Dermis microvascular lymphatic vessel endothelial cell (primary cell): ENCODE measurements at regions not wholly inside any gene's neighbourhood (a gene's known extent, or its start where the extent isn't known, plus 50 kb on each side); places are given as distances from the start of the nearest gene placed in this dataset.

ENCODE experiments used
- DNase-seq, 2 donors: peaks; one replicate each; pipeline versions ENCODE4 v3.0.0 to v3.0.0-alpha.2; 2010; ENCODE audit warnings: low read depth in 2 of 2

GRCh38 chr13:108360139-108360538, 90.6 kb downstream of the TNFSF13B start:
- no peak for DNase-seq

GRCh38 chr13:108361769-108362168, 92.3 kb downstream of the TNFSF13B start:
- no peak for DNase-seq

GRCh38 chr13:108363666-108364065, 94.1 kb downstream of the TNFSF13B start:
- no peak for DNase-seq

GRCh38 chr13:108365255-108365654, 95.7 kb downstream of the TNFSF13B start:
- no peak for DNase-seq

GRCh38 chr13:108368250-108368905, 98.9 kb downstream of the TNFSF13B start:
- no peak for DNase-seq

GRCh38 chr13:108369412-108369811, 99.9 kb downstream of the TNFSF13B start:
- no peak for DNase-seq

GRCh38 chr13:108375034-108375433, 105.5 kb downstream of the TNFSF13B start:
- no peak for DNase-seq

- no peak for DNase-seq
Observed at GRCh38 chr13:108375772-108376171, 106.3 kb downstream of the TNFSF13B start.

- DNase-seq: no peak
Observed at GRCh38 chr13:108376308-108376707, 106.8 kb downstream of the TNFSF13B start.

GRCh38 chr13:108377646-108378206, 108.2 kb downstream of the TNFSF13B start:
- DNase-seq: no peak

GRCh38 chr13:108383667-108384066, 114.1 kb downstream of the TNFSF13B start:
- no peak for DNase-seq

- no peak for DNase-seq
Observed at GRCh38 chr13:108387156-108387555, 117.6 kb downstream of the TNFSF13B start.

GRCh38 chr13:108402850-108403249, 133.3 kb downstream of the TNFSF13B start:
- no peak for DNase-seq

- DNase-seq: no peak
Observed at GRCh38 chr13:108407495-108407894, 138.0 kb downstream of the TNFSF13B start.

- DNase-seq: no peak
Observed at GRCh38 chr13:108408672-108409071, 139.2 kb downstream of the TNFSF13B start.

- no peak for DNase-seq
Observed at GRCh38 chr13:108409730-108410129, 140.2 kb downstream of the TNFSF13B start.

GRCh38 chr13:108419768-108420167, 150.2 kb downstream of the TNFSF13B start:
- DNase-seq: no peak

GRCh38 chr13:108425056-108425455, 155.5 kb downstream of the TNFSF13B start:
- no peak for DNase-seq

- no peak for DNase-seq
Observed at GRCh38 chr13:108426893-108427292, 157.4 kb downstream of the TNFSF13B start.

GRCh38 chr13:108427355-108427754, 157.8 kb downstream of the TNFSF13B start:
- DNase-seq: no peak

GRCh38 chr13:108428691-108429090, 159.2 kb downstream of the TNFSF13B start:
- no peak for DNase-seq

- no peak for DNase-seq
Observed at GRCh38 chr13:108433976-108434755, 164.6 kb downstream of the TNFSF13B start.
